Liver (tissue), 3 donors: ENCODE measurements at regions not wholly inside any gene's neighbourhood (a gene's known extent, or its start where the extent isn't known, plus 50 kb on each side); places are given as distances from the start of the nearest gene placed in this dataset.

ENCODE experiments used
- GABPA ChIP-seq, 2 donors: IDR thresholded peaks in 1 of 2; conservative IDR thresholded peaks in 1 of 2; 2 replicates each; pipeline ENCODE4 v1.6.1; 2016; ENCODE audit warnings: antibody characterized with exemption in 2 of 2, mild to moderate bottlenecking in 1 of 2, moderate library complexity in 1 of 2
- HNF4A ChIP-seq, 2 donors: conservative IDR thresholded peaks; 2 replicates each; pipeline ENCODE4 v1.6.1; 2016; ENCODE audit warnings: antibody characterized with exemption in 2 of 2, mild to moderate bottlenecking in 2 of 2
- JUND ChIP-seq, 2 donors: IDR thresholded peaks; 2 replicates each; pipeline ENCODE4 v1.6.1; 2016; ENCODE audit warnings: antibody characterized with exemption in 2 of 2
- RAD21 ChIP-seq, 2 donors: IDR thresholded peaks; 2 replicates each; pipeline ENCODE4 v1.6.1; 2016; ENCODE audit warnings: antibody characterized with exemption in 2 of 2, mild to moderate bottlenecking in 2 of 2
- SP1 ChIP-seq: IDR thresholded peaks from 2 replicates; pipeline ENCODE4 v1.6.1; 2018; ENCODE audit warnings: antibody characterized with exemption, mild to moderate bottlenecking
- YY1 ChIP-seq: IDR thresholded peaks from 2 replicates; pipeline ENCODE4 v1.6.1; 2016; ENCODE audit warnings: antibody characterized with exemption, mild to moderate bottlenecking
- TF ChIP-seq, protein P1 (sequence below): IDR thresholded peaks from 2 replicates; pipeline ENCODE4 v1.6.1; 2016; ENCODE audit warnings: antibody characterized with exemption
- TF ChIP-seq, protein P2 (sequence below): fragments of 150-350 bp; IDR thresholded peaks from 2 replicates; pipeline ENCODE4 v1.5.1; 2017; ENCODE audit warnings: improper control_type of control experiment, low read depth, low read length; ENCODE audit not compliant: missing input control
- TF ChIP-seq, protein P3 (sequence below): IDR thresholded peaks from 2 replicates; pipeline ENCODE4 v1.6.1; 2016; ENCODE audit warnings: antibody characterized with exemption
- TF ChIP-seq, protein P4 (sequence below): IDR thresholded peaks from 2 replicates; pipeline ENCODE4 v1.6.1; 2016; ENCODE audit warnings: antibody characterized with exemption, mild to moderate bottlenecking
- donor health status: healthy.
- donor health status: healthy.

DNA sequence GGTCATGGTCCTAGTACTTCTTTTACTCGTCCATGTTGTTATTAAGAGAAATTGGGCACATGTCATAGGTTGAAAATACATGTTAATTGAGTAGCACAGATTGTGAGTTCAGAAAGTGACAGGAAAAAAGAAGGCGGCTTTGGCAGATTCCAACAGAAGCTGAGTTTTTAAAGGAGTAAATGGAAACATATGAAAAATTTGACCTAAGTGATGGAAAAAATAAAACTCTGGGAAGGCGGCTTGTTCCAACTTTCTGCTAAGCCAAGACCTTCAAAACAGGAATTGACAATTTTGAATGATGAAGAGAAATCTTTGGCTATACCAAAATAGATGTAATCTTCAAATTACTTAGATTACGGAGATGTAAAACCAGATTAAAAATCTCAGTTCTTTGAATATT, 868.0 kb downstream of the EPHA4 start:
- TF ChIP-seq JUND (IDR thresholded peaks at IDR 0.05) (no peak), RAD21 (IDR thresholded peaks at IDR 0.05) (no peak), HNF4A (conservative IDR thresholded peaks at IDR 0.05) (no peak), YY1 (no peak), GABPA (IDR thresholded peaks at IDR 0.05 in 1 of 2, conservative IDR thresholded peaks at IDR 0.05 in 1 of 2) (no peak), SP1 (no peak)
- TF ChIP-seq, protein P1, sequence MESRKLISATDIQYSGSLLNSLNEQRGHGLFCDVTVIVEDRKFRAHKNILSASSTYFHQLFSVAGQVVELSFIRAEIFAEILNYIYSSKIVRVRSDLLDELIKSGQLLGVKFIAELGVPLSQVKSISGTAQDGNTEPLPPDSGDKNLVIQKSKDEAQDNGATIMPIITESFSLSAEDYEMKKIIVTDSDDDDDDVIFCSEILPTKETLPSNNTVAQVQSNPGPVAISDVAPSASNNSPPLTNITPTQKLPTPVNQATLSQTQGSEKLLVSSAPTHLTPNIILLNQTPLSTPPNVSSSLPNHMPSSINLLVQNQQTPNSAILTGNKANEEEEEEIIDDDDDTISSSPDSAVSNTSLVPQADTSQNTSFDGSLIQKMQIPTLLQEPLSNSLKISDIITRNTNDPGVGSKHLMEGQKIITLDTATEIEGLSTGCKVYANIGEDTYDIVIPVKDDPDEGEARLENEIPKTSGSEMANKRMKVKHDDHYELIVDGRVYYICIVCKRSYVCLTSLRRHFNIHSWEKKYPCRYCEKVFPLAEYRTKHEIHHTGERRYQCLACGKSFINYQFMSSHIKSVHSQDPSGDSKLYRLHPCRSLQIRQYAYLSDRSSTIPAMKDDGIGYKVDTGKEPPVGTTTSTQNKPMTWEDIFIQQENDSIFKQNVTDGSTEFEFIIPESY, result no peak
- TF ChIP-seq, protein P2, sequence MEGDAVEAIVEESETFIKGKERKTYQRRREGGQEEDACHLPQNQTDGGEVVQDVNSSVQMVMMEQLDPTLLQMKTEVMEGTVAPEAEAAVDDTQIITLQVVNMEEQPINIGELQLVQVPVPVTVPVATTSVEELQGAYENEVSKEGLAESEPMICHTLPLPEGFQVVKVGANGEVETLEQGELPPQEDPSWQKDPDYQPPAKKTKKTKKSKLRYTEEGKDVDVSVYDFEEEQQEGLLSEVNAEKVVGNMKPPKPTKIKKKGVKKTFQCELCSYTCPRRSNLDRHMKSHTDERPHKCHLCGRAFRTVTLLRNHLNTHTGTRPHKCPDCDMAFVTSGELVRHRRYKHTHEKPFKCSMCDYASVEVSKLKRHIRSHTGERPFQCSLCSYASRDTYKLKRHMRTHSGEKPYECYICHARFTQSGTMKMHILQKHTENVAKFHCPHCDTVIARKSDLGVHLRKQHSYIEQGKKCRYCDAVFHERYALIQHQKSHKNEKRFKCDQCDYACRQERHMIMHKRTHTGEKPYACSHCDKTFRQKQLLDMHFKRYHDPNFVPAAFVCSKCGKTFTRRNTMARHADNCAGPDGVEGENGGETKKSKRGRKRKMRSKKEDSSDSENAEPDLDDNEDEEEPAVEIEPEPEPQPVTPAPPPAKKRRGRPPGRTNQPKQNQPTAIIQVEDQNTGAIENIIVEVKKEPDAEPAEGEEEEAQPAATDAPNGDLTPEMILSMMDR, result no peak
- TF ChIP-seq, protein P3, sequence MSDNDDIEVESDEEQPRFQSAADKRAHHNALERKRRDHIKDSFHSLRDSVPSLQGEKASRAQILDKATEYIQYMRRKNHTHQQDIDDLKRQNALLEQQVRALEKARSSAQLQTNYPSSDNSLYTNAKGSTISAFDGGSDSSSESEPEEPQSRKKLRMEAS, result no peak
- TF ChIP-seq, protein P4, sequence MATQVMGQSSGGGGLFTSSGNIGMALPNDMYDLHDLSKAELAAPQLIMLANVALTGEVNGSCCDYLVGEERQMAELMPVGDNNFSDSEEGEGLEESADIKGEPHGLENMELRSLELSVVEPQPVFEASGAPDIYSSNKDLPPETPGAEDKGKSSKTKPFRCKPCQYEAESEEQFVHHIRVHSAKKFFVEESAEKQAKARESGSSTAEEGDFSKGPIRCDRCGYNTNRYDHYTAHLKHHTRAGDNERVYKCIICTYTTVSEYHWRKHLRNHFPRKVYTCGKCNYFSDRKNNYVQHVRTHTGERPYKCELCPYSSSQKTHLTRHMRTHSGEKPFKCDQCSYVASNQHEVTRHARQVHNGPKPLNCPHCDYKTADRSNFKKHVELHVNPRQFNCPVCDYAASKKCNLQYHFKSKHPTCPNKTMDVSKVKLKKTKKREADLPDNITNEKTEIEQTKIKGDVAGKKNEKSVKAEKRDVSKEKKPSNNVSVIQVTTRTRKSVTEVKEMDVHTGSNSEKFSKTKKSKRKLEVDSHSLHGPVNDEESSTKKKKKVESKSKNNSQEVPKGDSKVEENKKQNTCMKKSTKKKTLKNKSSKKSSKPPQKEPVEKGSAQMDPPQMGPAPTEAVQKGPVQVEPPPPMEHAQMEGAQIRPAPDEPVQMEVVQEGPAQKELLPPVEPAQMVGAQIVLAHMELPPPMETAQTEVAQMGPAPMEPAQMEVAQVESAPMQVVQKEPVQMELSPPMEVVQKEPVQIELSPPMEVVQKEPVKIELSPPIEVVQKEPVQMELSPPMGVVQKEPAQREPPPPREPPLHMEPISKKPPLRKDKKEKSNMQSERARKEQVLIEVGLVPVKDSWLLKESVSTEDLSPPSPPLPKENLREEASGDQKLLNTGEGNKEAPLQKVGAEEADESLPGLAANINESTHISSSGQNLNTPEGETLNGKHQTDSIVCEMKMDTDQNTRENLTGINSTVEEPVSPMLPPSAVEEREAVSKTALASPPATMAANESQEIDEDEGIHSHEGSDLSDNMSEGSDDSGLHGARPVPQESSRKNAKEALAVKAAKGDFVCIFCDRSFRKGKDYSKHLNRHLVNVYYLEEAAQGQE, result no peak
